Adrenal gland (tissue), 9 donors: ENCODE measurements at regions not wholly inside any gene's neighbourhood (a gene's known extent, or its start where the extent isn't known, plus 50 kb on each side); places are given as distances from the start of the nearest gene placed in this dataset.

Experiments used
- DNase-seq, 7 donors: peaks; one replicate each; pipeline ENCODE4 v3.0.0-alpha.2; 2019 to 2020
- H3K27ac ChIP-seq, 5 donors: fragments of 200-600 bp; sonication (generic) in 4 of 5; 1 replicate in 3 of 5; 2 replicates in 2 of 5; pipeline versions ENCODE4 v1.5.1 to v1.8.0; 2016 to 2020; ENCODE audit warnings: mild to moderate bottlenecking in 1 of 5
- H3K27me3 ChIP-seq: fragments of 200-600 bp; 2 replicates; pipeline ENCODE4 v1.8.0; 2021
- H3K36me3 ChIP-seq, 2 donors: fragments of 200-600 bp; replicated peaks in 1 of 2; 1 replicate in 1 of 2; 2 replicates in 1 of 2; pipeline versions ENCODE4 v1.5.1 to v1.8.0; 2018 to 2022
- H3K4me1 ChIP-seq, 2 donors: fragments of 200-600 bp; replicated peaks in 1 of 2; 1 replicate in 1 of 2; 2 replicates in 1 of 2; pipeline versions ENCODE4 v1.5.1 to v1.8.0; 2018 to 2021
- H3K4me3 ChIP-seq, 4 donors: fragments of 200-600 bp; sonication (generic) in 3 of 4; one replicate each; pipeline ENCODE4 v1.5.1; 2016 to 2018
- H3K9me3 ChIP-seq, 3 donors: fragments of 200-600 bp; sonication (generic) in 1 of 3; replicated peaks in 1 of 3; 1 replicate in 2 of 3; 2 replicates in 1 of 3; pipeline versions ENCODE4 v1.5.1 to v1.8.0; 2016 to 2021
- POLR2A ChIP-seq, 2 donors: fragments of 450-650 bp; IDR thresholded peaks; one replicate each; pipeline ENCODE4 v1.6.1; 2017; ENCODE audit warnings: antibody characterized with exemption in 2 of 2, mild to moderate bottlenecking in 2 of 2, moderate library complexity in 1 of 2
- WGBS, 4 donors: extraction: QIAGEN DNeasy Blood & Tissue Kit in 2 of 4; methylation state at CpG; one replicate each; pipeline versions ENCODE4 v1.1.5 to v1.1.7; 2013 to 2017; 5-methylcytosine and 5-hydroxymethylcytosine counted together
- intact Hi-C, 2 donors: fragments of 100-400 bp; cut with DNase I; formaldehyde crosslinking; loops; one replicate each; pipeline versions ENCODE4 v1.14.1 to v1.15.0; 2022 to 2023
- TF ChIP-seq, protein P1 (sequence below), 6 experiments: fragments of 450-650 bp in 4 of 6; fragments of 200-600 bp in 2 of 6; sonication (generic) in 1 of 6; IDR thresholded peaks; 1 replicate in 5 of 6; 2 replicates in 1 of 6; pipeline versions ENCODE4 v1.5.1 to v1.8.0; 2016 to 2021; ENCODE audit warnings: antibody characterized with exemption in 6 of 6, mild to moderate bottlenecking in 2 of 6, moderate library complexity in 1 of 6
- donor health status: healthy with polysubstance abuse.
- donor health status: Bipolar disorder and iron deficiency.
- donor health status: DM: yes; HTN: yes; CAD: no.
- donor health status: DM: no; HTN: no; CAD: no.
- donor health status: DM: no; HTN: no; CAD: no.

GRCh38 chr13:97165502-97166425 is 56.4 kb upstream of the MBNL2 start:
- no peak overlapping the region for H3K27ac ChIP-seq
- no peak overlapping the region for H3K4me3 ChIP-seq
- H3K9me3 ChIP-seq = no peaks in the 10 kb centered on the region
- H3K36me3 ChIP-seq = no peaks in the 10 kb centered on the region
- intact Hi-C loops = no loop called here
- TF ChIP-seq, protein P1, sequence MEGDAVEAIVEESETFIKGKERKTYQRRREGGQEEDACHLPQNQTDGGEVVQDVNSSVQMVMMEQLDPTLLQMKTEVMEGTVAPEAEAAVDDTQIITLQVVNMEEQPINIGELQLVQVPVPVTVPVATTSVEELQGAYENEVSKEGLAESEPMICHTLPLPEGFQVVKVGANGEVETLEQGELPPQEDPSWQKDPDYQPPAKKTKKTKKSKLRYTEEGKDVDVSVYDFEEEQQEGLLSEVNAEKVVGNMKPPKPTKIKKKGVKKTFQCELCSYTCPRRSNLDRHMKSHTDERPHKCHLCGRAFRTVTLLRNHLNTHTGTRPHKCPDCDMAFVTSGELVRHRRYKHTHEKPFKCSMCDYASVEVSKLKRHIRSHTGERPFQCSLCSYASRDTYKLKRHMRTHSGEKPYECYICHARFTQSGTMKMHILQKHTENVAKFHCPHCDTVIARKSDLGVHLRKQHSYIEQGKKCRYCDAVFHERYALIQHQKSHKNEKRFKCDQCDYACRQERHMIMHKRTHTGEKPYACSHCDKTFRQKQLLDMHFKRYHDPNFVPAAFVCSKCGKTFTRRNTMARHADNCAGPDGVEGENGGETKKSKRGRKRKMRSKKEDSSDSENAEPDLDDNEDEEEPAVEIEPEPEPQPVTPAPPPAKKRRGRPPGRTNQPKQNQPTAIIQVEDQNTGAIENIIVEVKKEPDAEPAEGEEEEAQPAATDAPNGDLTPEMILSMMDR (IDR thresholded peaks at IDR 0.05) = peak in 1 of 6 experiments; percentile 6
- TF ChIP-seq POLR2A (IDR thresholded peaks at IDR 0.05) = no peak
- 93 to 98% (median 97%) methylated on average over 2 of the region's 2 CpGs for WGBS, 4 donors
- DNase-seq = no peak
- no peaks in the 10 kb centered on the region for H3K27me3 ChIP-seq
- H3K4me1 ChIP-seq = no peaks in the 10 kb centered on the region

- 83 to 99% (median 94%) methylated on average over 2 of the region's 2 CpGs for WGBS, 4 donors
- intact Hi-C loops = no loop called here
Measured at GRCh38 chr13:97171136-97171535, 51.0 kb upstream of the MBNL2 start.

More at GRCh38 chr13:97171136-97171535, 51.0 kb upstream of the MBNL2 start:
- Histone ChIP-seq H3K4me3 (no peak overlapping the region), H3K9me3 (no peaks in the 10 kb centered on the region), H3K27me3 (no peaks in the 10 kb centered on the region), H3K27ac (no peak overlapping the region), H3K4me1 (no peaks in the 10 kb centered on the region), H3K36me3 (no peaks in the 10 kb centered on the region)
- TF ChIP-seq POLR2A (IDR thresholded peaks at IDR 0.05) = no peak
- TF ChIP-seq, protein P1 (IDR thresholded peaks at IDR 0.05) = no peak
- no peak for DNase-seq
